GM21367 (cell line): ENCODE measurements at regions not wholly inside any gene's neighbourhood (a gene's known extent, or its start where the extent isn't known, plus 50 kb on each side); places are given as distances from the start of the nearest gene placed in this dataset.

Source experiments
- ATAC-seq: cut with Tn5 transposase; IDR thresholded peaks from one replicate; pipeline ENCODE4 v1.9.1; 2021; ENCODE audit not compliant: unreplicated experiment

DNA sequence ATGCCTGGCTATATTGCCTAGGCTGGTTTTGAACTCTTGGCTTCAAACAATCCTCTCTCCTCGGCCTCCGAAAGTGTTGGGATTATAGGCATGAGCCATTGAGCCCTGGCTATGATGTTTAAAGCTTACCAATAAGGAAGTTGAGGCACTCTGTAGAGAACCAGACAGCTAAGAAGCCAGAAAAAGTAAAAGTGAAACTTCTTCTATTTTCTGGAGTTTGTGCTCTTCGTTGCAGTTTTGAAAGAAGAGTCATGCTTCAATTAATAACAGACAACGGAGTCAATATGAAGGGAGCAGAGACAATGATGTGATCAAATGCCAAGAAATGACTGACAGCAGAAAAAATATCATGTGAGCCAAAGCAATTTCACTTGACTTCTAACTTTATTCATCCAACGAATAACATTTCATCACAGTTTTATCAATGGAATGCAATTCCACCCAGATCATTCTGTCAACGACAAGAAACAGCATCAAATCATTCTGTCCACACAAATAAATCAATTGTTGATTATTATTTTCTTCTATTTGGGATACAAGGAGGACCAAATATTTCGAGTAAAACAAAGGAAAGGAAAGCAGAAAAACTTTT lies 175.5 kb upstream of the CELF4 start:
- no peak for ATAC-seq

DNA sequence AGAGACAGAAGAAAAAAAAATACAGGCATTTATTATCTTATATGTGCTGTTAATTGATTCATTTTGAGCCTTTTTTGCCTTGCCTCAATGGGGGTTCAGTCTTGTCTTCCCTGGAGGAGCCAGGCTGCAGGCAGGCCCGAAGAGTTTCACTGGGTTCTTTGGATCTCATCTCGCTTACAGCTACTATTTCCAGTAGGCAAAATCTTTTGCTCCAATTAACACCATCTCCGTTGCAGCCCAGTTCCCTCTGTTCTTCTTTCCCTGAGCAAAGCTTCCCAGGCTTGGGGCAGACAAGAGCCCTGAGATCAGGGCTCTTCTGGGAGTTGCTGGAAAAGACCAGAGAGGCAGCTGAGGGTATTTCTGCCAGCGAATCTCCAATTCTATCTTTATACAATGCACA lies 168.8 kb upstream of the CELF4 start:
- no peak for ATAC-seq

DNA sequence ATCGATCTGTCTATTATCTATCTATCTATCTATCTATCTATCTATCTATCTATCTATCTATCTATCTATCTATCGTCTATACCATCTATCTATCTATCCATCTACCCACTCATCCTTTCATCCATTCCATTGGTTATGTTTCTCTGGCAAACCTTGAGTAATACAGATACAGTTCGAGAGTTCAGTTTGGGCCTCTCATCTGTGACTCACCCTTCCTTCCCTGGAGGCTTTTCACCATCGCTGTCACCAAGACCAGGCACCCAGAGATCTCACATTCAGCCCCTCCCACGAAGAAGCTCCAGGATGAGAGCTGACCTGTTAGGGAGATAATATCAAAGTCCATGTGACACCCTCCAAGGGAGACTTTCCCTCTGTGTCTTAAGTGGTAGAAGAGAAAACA lies 164.1 kb upstream of the CELF4 start:
- no peak for ATAC-seq

DNA sequence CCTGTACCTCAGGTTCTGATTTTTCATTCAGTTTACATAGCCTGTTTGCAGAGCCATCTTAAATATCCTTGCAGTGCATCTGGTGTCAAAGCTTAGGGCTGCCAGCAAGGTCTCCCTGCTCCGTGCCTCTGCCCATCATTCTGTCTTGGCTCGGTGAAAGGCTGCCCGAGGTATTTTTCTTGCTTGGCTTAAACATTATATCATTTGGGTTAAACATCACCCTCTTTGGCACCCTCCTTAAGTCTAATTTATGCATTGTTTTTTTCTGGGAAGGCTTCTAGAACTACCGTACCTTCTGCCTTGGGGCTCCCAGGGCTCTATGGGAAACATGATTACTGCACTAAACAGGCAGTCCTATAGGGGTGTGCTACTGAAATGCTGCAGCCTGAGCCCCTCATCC lies 158.6 kb upstream of the CELF4 start:
- ATAC-seq = no peak

DNA sequence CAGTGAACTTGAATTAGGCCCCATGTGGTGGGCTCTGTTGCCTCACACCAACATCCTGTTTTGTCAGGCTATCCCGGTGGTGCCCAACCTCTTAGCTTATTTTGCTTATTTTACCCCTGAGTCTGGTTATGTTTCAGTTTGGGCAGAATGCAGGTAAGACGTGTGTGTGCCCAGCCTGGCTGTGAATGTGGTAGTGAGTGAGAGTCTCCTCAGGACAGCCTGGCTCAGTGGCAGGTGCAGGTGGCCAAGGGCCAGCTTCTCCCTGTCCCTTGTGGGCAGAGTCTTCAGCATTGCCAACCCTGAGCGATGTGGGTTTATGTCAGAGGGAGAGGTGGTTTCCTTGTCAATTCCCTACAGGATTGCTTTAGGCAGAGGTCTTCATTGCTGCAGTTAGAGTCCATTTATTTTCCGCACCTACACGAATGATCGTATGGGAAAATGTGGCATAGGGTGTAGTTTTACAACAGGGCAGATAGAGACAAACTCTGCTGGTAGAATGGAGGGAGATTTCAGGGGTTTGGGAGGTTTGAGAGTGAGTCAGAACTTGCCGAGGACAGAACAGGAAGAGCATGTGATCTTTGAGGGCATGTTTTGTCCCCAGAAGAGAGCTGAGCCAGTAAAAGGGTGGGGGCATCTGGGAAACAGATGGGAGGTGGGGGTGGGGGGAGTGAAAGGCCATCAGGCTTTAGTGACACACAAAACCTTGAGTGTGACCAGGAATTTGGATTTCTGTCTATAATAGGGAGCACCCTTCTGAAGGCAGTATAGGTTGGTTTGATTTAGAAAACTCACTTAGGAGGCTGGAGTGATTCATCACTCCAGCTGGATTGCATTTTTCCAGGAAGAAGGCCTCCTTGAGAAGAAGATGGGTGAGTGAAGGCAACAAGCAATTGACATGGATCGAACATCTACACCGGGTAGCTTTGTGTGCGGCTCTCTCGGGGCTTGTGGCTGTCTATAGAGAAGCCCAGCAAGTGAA lies 156.2 kb upstream of the CELF4 start:
- ATAC-seq = no peak

DNA sequence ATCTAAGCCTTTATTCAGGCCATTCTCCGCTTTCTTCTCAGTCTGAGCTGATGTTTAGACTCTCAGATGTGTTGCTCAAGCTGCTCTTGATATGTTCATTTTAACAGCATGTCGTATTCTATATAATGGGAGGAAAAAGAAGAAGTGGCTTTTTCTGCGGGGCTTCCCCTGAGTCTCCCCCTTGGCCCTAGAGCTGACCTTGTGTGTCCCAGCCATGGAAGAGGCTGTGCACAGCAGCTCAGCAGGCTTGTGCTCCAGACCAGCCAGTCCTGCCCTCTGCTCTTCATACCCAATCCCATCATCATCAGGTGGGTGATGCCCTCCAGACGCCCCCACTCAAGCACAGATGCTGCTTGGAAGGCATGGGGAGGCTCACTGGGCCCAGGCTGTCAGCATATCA lies 155.1 kb upstream of the CELF4 start:
- no peak for ATAC-seq

DNA sequence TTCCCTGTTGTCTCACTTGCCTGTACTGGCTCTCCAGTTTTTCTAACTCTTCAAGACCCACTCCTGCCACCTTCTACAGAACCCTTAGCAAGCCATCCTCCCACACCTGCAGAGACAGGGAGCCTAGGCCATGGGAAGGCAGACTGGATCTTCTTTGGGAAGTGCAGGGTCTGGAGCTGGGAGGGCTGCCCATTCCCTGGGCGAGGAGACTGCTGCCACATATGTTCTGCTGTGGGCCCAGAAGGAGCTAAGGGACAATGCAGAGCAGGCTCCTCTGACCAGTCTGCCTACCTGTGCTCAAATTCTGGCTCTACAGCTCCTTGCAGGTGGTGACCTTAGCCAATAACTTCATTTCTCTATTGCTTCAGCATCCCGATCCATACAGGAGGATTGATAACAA lies 152.1 kb upstream of the CELF4 start:
- ATAC-seq = no peak

DNA sequence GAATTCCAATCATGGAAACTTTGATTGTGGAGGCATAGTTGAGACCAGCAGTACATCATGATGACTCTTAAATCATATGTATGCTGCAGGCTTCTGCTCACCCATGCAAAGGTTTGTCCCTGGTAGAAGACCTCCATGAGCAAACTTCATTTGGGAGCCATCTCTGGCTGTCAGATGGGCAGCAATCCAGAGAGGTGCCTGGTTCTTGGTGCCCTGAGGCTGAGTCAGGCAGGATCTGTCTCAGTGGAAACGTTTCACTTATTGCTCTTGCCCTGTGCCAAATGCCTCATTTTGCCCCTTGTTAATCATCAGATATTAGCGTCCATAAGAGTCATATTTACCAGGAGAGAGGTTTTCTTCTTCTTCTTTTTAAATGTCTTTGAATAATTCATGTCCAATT lies 151.5 kb upstream of the CELF4 start:
- no peak for ATAC-seq

DNA sequence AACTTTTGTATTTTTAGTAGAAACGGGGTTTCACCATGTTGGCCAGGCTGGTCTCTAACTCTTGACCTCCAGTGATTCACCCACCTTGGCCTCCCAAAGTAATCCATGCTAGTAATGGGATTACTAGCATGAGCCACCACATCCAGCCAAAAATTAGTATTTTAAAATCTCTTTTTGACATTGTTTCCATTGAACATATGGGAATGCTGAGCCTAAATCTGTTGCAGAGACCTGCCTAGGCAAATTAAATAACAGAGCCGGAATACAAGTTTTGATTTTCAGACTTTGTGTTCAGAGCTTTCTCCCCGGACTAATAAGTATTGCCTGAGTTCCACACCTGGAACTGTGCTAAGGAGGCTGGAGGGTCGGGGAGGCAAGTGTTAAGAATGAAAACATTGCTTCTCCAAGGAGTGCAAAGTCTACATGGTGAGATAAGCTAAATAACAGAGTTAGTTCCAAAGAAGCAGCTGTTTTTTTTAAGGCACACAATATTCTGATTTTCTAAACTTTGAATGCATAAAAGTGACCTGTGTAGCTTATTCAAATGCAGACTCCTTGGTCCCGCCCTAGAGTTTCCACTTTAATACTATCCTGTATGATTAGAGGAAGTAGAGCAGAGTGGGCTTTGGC lies 150.6 kb upstream of the CELF4 start:
- no peak for ATAC-seq

DNA sequence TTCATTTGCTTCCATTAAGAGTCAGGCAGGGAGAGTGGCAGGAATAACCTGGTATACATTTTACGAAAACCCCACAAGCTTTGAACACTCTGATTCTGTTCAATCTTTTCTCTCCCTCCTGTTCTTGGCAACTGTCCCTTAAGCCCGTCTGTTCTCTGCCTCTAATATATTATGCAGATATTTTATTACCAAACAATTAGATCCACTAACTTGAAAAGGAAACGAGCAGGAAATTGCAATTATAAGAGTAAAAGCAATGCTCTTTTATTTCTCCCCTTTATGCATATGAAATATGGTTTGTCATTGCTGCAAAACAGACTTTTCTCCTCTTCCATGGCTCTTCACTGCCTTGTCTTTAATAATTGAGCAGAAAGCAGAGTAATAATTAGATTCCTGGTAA lies 149.1 kb upstream of the CELF4 start:
- ATAC-seq = no peak

DNA sequence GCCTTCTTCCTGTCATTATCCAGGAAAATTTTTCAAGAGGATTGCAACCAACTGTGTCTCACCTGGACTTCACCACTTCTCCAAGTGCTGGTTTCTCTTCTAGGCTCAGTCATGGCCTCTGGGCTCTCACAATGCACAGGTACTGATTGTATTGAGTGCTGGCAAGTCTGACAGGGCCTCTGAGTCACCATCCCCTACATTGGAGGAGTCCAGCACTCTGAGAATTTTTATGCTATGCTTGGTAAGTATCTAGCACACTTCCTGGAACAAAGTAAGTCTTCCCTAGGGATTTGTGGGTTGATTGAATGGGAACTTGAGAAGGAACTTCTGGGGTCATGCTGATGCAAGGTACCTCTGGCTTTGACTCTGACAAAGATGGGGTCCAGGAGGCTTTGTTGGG lies 147.2 kb upstream of the CELF4 start:
- ATAC-seq = no peak

DNA sequence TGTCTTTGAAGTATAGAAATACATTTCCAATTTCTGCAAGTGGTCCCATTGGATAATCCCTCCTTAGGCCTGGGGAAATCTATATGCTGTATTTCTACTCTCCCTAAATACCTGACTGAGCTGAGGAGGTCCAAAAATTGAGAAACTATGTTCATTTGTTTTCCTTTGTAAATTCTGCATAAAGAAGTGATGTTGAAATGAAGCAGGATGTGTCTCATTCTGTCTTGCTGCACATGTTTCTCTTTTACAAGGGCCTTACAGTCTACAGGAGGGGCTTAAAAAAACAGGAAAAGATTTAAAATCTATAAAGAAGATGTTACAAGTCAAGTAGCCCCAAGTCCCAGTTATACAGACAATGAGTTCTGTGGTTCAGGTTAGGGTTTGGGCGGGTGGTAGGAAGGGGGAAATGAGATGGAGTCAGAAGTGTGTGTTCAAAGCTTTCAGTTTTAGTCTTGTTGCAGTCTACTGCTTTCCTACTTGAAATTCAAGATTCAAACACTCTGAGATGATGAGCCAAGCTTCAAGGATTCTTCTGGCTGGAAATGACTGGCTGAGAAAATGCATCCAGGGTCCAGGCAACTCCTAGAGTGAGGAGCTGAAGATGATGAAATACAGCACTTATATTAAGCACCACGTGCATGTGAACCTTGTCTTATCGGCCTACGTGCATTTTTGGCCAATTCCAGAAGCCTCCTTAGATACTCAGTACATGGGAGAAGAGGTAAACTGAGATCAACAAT lies 146.3 kb upstream of the CELF4 start:
- no peak for ATAC-seq

DNA sequence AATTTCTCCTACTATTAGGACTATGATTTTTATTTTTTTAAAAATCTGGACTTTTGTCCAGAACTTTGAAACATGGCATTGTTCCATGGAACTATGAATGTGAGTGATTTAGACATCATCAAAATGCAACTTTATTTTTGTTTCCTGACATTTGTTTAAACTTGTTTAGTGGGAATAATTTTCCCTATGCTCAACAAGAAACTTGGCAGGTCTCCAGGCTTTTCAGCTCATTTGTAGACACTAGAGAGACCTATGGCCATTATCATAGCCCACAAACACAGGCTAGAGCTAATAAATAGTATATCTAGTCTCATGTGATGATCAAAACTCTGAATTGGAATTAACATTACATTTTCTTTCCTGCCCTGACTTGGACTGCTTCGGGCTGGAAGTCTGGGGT lies 145.1 kb upstream of the CELF4 start:
- no peak for ATAC-seq

DNA sequence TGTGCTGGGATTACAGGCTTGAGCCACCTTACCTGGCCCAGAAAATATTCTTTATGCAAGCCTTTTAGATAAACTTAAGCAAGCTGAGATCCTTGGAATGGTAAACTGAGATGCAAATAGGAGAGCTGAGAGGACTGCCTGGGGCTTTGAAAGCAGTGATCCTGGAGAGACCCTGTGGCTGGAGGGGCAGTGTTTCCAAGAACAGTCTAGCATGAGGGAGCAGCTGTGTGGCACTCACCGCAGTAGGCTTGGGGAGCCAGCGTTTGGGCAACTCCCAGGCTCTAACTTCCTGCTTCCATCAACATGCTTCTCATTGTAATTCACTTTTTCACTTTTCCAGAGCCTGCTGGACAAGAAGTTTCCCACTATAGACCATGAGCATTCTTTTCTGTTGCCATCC lies 144.1 kb upstream of the CELF4 start:
- ATAC-seq = no peak

DNA sequence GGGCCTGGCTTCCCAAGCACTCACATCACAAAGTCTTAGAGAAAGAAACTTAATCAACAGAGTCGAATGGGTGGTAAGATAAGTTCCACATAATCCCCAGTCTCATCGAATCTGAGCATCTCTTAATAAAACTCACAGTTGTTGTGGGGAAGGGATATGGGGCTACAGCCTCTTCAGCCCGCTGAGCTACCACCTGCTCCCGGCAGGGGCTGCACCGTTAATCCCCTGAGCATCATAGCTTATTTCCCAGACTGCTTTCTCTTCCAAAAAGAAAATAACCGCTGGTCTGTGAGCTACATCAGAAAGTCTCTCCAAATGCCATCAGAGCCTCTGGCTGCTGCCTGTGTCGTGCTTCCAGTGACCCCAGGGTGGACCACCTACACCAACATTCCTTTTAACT lies 139.4 kb upstream of the CELF4 start:
- ATAC-seq = no peak

DNA sequence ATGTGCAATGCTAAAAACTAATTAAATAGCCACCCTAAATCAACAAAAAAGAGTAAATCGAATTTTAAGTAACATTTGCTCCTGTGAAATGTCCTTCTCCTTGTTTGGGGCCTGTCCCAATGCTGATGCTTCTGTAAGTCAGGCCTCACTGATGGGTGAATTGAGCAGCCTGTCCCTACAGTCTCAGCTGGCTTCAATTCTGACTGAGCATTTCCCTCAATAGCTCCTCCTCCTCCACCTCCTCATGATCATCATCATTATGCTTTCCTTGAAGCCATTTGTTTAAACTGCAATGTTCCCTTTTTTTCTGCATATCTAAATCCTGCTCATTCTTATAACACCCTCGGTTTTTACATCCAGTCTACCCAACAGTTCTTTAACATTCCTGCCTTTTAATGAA lies 137.2 kb upstream of the CELF4 start:
- ATAC-seq = no peak

DNA sequence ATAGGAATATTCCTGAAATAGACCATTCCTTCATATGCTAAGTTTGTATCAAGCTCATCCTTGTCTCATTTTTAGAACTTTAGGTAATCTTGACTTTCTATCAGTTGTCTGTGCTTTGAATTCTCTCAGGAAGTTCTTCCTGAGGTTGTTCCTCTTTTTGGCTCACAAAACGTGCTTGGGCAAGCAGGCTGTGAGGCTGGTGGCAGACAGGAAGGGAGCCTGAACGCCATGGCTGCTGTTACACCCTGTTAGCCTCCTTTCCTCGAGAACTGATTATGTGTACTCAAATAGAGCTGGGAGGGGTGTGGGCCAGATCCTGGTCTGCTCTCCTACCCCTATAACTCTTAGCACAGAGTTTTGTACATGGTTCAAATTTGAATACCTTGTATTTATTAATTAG lies 136.4 kb upstream of the CELF4 start:
- ATAC-seq = no peak

DNA sequence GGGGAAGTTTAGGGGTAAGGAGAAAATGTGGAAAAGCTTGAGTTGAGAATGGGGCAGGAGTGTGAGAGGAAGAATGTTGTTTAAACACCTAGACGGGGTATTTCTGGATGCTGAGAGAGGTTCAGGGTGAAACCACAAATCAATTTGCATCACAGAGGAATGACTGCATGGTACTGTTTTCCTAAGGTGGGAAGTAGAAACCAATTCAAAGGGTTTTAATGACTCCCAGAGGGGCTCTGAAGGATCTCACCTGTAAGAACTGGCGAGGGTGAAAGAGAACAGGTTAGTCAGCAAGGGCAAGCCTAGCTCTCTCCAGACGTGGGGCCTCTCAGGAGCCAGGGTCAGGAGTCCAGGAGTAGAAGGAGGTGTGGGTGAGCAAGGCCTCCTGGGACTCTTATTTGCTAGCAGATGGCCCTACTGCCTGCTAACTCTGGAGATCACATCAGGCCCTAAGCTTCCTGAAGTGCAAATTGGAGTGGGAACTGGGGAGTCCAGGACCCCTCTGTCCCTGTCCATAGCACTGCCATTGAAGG lies 133.0 kb upstream of the CELF4 start:
- no peak for ATAC-seq

DNA sequence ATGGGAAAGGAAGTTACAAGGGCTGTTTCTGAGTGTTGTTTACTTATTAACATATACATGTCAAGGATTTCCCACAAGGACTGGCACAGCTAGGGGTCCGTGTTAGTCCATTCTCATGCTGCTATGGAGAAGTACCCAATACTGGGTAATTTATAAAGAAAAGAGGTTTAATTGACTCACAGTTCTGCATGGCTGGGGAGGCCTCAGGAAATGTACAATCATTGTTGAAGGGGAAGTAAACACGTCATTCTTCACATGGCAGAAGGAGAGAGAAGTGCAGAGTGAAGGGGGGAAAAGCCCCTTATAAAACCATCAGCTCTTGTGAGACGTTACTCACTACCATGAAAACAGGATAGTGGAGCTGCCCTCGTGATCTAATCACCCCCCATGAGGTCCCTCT lies 128.9 kb upstream of the CELF4 start:
- ATAC-seq = no peak

DNA sequence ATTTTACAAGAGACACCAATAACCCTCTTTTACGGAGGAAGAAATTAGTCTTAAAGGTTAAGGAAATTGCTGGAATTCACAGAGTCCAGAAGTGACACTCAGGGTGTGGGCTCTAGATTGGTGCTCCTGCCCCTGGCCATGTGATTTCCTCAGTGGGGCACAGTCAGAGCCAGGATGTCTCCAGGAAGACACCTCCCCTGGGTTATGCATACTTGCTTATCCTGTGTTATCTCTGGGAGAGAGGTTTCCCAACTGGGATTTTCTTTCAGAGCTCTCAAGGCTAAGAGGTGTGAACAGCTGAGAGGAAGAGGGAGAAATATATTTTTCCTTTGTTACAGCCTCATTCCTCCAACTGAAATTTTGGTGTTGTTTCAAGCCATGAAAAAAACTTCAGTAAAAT lies 125.6 kb upstream of the CELF4 start:
- ATAC-seq = no peak

DNA sequence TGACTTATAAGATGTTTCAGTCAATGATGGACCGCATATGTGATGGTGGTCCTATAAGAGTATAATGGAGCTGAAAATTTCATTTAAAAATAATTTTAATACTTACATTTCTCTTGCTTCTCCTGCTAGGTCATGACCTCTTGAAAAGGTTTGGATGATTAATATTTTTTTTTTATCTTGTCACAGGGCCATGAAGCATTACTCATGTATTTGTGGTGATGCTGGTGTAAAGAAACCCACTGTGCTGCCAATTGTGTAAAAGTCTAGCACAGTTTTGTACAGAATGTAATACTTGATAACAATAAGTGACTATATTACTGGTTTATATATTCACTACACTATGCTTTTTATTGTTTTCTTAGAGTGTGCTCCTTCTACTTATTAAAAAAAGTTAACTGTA lies 124.2 kb upstream of the CELF4 start:
- no peak for ATAC-seq
